Neural cell (in vitro differentiated cells): ENCODE measurements at regions not wholly inside any gene's neighbourhood (a gene's known extent, or its start where the extent isn't known, plus 50 kb on each side); places are given as distances from the start of the nearest gene placed in this dataset.

ENCODE experiments used
- CTCF ChIP-seq: fragments of 450-650 bp; IDR thresholded peaks from 2 replicates; pipeline ENCODE4 v1.5.1; 2014; ENCODE audit warnings: antibody characterized with exemption, mild to moderate bottlenecking, moderate library complexity; ENCODE audit not compliant: poor library complexity, severe bottlenecking
- EP300 ChIP-seq: fragments of 450-650 bp; conservative IDR thresholded peaks from 2 replicates; pipeline ENCODE4 v1.6.1; 2014; ENCODE audit warnings: antibody characterized with exemption, mild to moderate bottlenecking, moderate library complexity; ENCODE audit not compliant: poor library complexity, severe bottlenecking
- POLR2AphosphoS5 ChIP-seq: IDR thresholded peaks from 2 replicates; pipeline ENCODE4 v1.6.1; 2012
- SMC3 ChIP-seq: fragments of 450-650 bp; conservative IDR thresholded peaks from 2 replicates; pipeline ENCODE4 v1.6.1; 2014; ENCODE audit warnings: antibody characterized with exemption, mild to moderate bottlenecking, moderate library complexity; ENCODE audit not compliant: poor library complexity
- TAF1 ChIP-seq: IDR thresholded peaks from 2 replicates; pipeline ENCODE4 v1.6.1; 2012; ENCODE audit warnings: low read depth

GRCh38 chr22:34214372-34214771 is 294.1 kb upstream of the LARGE1 start:
- TF ChIP-seq POLR2AphosphoS5: no peak
- no peak for TF ChIP-seq EP300
- TF ChIP-seq TAF1: no peak
- no peak for TF ChIP-seq SMC3
- no peak for TF ChIP-seq CTCF
